ENCODE measurements at regions not wholly inside any gene's neighbourhood (a gene's known extent, or its start where the extent isn't known, plus 50 kb on each side); places are given as distances from the start of the nearest gene placed in this dataset.

DNA sequence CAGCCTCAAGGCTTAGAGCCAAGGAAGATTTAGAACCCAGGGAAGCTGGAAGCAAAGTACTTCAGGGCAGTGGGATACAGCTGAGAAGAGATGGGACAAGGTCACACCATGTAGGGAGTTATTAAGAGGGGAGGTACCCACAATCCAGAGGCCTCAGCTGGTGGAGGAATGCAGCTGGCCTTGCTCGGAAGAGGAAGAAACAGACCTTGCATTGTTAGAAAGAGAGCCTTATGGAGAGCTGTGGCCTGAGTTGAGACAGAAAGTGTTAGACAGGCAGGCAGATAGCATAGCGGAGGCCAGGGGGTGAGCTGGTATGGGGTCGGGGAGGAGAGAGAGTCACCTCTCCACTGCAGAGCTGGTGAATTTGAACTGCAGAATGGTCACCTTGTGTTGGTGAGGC, 173.1 kb downstream of the JCAD start:
- Histone ChIP-seq H3K36me3 (replicated peaks in 1 of 2; ENCODE audit: control insufficient read depth in 1 of 2, insufficient read depth in 2 of 2, low read length in 2 of 2) (no peaks in the 10 kb centered on the region), H3K27ac (ENCODE audit: extremely low read length, insufficient read depth, low read length) (no peak overlapping the region), H4K20me1 (ENCODE audit: insufficient read depth, low read length) (no peaks in the 10 kb centered on the region), H3K27me3 (ENCODE audit: control insufficient read depth in 1 of 2, insufficient read depth in 2 of 2, low read length in 2 of 2) (peaks cover 0 to 3% of the 10 kb centered on the region in 2 experiments; a peak in 1 of 5 replicates), H3K79me2 (ENCODE audit: insufficient read depth, low read length) (no peaks in the 10 kb centered on the region), H3K4me2 (ENCODE audit: low read depth, low read length) (no peak overlapping the region), H3K9me3 (ENCODE audit: low read length) (no peaks in the 10 kb centered on the region), H3K4me3 (replicated peaks in 1 of 3; ENCODE audit: insufficient read depth in 1 of 3, low read depth in 2 of 3, low read length in 3 of 3) (no peak overlapping the region), H3K4me1 (ENCODE audit: insufficient read depth, low read length) (no peaks in the 10 kb centered on the region), H3K9ac (ENCODE audit: insufficient read depth, low read depth, low read length) (no peak overlapping the region), H2AFZ (ENCODE audit: low read length) (no peak overlapping the region)
- DNase-seq (ENCODE audit: low spot score) (no peak), FAIRE-seq (no peak), ATAC-seq (no peak)
- in situ Hi-C loops (cut with HindIII; ENCODE audit: extremely low pct_ligation_motif_present, low pct_unique_long_range_greater_than_20kb) = no loop called here
- ChIA-PET CTCF (ENCODE audit: low intra/inter-chr PET ratio, low total read pairs) (no interaction called here), POLR2A (no interaction called here)
- BruUV-seq (replicated peaks) = no TSS peak
- 36% methylated on average over 3 of the region's 3 CpGs for WGBS (ENCODE audit: low lambda C conversion rate)
- intact Hi-C loops (cut with micrococcal nuclease; ENCODE audit: unreplicated experiment) = no loop called here
- TF ChIP-seq, protein P1, sequence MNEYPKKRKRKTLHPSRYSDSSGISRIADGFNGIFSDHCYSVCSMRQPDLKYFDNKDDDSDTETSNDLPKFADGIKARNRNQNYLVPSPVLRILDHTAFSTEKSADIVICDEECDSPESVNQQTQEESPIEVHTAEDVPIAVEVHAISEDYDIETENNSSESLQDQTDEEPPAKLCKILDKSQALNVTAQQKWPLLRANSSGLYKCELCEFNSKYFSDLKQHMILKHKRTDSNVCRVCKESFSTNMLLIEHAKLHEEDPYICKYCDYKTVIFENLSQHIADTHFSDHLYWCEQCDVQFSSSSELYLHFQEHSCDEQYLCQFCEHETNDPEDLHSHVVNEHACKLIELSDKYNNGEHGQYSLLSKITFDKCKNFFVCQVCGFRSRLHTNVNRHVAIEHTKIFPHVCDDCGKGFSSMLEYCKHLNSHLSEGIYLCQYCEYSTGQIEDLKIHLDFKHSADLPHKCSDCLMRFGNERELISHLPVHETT (CRISPR knock-in tag; conservative IDR thresholded peaks at IDR 0.05) = no peak
- TF ChIP-seq, protein P2, sequence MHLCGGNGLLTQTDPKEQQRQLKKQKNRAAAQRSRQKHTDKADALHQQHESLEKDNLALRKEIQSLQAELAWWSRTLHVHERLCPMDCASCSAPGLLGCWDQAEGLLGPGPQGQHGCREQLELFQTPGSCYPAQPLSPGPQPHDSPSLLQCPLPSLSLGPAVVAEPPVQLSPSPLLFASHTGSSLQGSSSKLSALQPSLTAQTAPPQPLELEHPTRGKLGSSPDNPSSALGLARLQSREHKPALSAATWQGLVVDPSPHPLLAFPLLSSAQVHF (CRISPR knock-in tag; IDR thresholded peaks at IDR 0.05) = no peak
- TF ChIP-seq, protein P3, sequence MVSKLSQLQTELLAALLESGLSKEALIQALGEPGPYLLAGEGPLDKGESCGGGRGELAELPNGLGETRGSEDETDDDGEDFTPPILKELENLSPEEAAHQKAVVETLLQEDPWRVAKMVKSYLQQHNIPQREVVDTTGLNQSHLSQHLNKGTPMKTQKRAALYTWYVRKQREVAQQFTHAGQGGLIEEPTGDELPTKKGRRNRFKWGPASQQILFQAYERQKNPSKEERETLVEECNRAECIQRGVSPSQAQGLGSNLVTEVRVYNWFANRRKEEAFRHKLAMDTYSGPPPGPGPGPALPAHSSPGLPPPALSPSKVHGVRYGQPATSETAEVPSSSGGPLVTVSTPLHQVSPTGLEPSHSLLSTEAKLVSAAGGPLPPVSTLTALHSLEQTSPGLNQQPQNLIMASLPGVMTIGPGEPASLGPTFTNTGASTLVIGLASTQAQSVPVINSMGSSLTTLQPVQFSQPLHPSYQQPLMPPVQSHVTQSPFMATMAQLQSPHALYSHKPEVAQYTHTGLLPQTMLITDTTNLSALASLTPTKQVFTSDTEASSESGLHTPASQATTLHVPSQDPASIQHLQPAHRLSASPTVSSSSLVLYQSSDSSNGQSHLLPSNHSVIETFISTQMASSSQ (IDR thresholded peaks at IDR 0.05; ENCODE audit: low read depth) = no peak
- TF ChIP-seq, protein P3 (CRISPR knock-in tag; IDR thresholded peaks at IDR 0.05; ENCODE audit: borderline replicate concordance) = no peak
- TF ChIP-seq ZNF256 (CRISPR knock-in tag; conservative IDR thresholded peaks at IDR 0.05) (no peak), ZSCAN22 (CRISPR knock-in tag; IDR thresholded peaks at IDR 0.05) (no peak), ZEB1 (IDR thresholded peaks at IDR 0.05; ENCODE audit: insufficient replicate concordance, low read depth) (no peak), NCOA5 (CRISPR knock-in tag; IDR thresholded peaks at IDR 0.05) (no peak), MATR3 (CRISPR knock-in tag; IDR thresholded peaks at IDR 0.05) (no peak), TBL1XR1 (IDR thresholded peaks at IDR 0.05; ENCODE audit: borderline replicate concordance, low read length, partially characterized antibody) (no peak), ZNF737 (CRISPR knock-in tag; IDR thresholded peaks at IDR 0.05; ENCODE audit: borderline replicate concordance) (no peak)
- TF ChIP-seq, protein P4, sequence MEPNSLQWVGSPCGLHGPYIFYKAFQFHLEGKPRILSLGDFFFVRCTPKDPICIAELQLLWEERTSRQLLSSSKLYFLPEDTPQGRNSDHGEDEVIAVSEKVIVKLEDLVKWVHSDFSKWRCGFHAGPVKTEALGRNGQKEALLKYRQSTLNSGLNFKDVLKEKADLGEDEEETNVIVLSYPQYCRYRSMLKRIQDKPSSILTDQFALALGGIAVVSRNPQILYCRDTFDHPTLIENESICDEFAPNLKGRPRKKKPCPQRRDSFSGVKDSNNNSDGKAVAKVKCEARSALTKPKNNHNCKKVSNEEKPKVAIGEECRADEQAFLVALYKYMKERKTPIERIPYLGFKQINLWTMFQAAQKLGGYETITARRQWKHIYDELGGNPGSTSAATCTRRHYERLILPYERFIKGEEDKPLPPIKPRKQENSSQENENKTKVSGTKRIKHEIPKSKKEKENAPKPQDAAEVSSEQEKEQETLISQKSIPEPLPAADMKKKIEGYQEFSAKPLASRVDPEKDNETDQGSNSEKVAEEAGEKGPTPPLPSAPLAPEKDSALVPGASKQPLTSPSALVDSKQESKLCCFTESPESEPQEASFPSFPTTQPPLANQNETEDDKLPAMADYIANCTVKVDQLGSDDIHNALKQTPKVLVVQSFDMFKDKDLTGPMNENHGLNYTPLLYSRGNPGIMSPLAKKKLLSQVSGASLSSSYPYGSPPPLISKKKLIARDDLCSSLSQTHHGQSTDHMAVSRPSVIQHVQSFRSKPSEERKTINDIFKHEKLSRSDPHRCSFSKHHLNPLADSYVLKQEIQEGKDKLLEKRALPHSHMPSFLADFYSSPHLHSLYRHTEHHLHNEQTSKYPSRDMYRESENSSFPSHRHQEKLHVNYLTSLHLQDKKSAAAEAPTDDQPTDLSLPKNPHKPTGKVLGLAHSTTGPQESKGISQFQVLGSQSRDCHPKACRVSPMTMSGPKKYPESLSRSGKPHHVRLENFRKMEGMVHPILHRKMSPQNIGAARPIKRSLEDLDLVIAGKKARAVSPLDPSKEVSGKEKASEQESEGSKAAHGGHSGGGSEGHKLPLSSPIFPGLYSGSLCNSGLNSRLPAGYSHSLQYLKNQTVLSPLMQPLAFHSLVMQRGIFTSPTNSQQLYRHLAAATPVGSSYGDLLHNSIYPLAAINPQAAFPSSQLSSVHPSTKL (CRISPR knock-in tag; IDR thresholded peaks at IDR 0.05) = no peak
